GM19455 (cell line): ENCODE measurements at regions not wholly inside any gene's neighbourhood (a gene's known extent, or its start where the extent isn't known, plus 50 kb on each side); places are given as distances from the start of the nearest gene placed in this dataset.
"Not testable (repeated sequence)": the region's sequence is repeated elsewhere in the genome, so short reads cannot be mapped to it uniquely, and the experiment has no call there.

Source experiments
- ATAC-seq: cut with Tn5 transposase; IDR thresholded peaks from one replicate; pipeline ENCODE4 v1.9.1; 2021; ENCODE audit not compliant: unreplicated experiment

GRCh38 chr7:43042302-43042701, 70.1 kb upstream of the HECW1 start:
- no peak for ATAC-seq

- no peak for ATAC-seq
Observed at GRCh38 chr7:43044511-43044910, 67.9 kb upstream of the HECW1 start.

DNA sequence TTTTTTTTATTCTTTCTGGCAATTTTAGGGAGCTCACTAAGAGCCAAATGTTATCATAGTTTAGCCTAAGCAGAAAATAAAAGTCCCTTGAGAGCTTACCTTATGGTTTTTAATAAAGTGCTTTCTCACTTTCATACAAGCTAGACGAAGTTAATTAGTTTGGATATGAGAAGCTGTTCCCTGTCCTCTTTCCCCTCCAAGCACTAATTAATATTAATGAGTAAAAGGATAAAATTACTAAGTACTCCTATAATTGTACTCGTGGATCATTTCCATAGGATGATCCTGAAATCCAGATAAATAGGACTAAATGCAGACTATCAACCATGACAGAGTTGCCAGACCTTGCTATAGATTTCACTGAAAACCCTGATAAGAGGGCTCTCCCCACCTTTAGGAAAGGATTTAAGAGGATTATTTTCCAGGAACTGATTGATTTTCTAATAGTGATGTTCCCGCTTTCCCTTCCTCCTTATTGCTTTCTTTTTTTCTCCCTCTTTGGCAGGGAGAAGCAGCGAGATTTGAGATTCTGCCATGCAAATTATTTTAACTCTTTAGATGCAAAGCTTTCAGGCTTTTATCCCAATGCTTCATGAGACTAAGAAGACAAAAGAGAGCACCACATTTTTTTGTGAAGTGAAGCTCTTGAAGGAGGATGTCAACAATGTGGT, 58.3 kb upstream of the HECW1 start:
- no peak for ATAC-seq

GRCh38 chr7:43057141-43057540, 55.3 kb upstream of the HECW1 start:
- no peak for ATAC-seq

DNA sequence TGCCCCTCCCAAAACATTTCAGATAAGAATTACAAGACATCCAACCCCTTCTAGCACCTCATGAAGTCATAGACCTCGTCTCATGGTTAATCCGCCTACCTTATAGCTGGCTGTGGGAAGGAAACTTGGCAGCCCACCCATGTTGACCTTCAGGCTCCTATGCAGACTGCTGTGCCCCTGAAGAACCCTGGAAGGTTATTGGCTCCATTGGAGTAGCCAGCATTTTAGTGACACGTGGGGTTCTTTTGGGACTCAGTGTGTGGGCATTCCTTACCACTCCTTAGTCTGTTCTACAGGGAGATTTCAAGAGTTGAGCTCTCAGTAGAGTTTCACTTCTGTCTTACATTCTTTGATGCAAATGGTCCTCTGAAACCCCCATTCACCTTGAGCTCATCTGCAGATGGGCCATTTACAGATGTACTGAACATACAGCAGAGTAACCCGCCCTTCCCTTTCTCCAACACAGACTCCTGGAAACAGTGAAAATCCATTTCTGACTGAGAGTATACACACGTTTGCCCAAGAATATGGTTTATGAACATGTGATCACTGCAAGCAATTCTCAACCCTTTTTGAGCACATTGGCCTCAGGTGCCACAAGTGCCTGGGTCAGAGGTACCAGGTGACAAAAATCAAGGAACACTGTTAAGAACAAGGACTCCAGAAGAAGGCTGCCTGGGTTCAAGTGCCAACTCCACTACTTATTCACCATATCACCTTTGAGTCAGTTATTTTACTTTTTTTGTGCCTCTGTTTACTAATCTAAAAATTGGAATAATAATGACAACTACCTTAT, 54.0 kb upstream of the HECW1 start:
- ATAC-seq, result peak; percentile 53

DNA sequence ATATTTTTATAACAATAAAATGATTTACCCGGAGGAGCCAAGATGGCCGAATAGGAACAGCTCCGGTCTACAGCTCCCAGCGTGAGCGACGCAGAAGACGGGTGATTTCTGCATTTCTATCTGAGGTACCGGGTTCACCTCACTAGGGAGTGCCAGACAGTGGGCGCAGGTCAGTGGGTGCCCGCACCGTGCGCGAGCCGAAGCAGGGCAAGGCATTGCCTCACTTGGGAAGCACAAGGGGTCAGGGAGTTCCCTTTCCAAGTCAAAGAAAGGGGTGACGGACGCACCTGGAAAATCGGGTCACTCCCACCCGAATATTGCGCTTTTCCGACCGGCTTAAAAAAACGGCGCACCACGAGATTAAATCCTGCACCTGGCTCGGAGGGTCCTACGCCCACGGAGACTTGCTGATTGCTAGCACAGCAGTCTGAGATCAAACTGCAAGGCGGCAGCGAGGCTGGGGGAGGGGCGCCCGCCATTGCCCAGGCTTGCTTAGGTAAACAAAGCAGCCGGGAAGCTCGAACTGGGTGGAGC, 53.3 kb upstream of the HECW1 start:
- not testable (repeated sequence) for ATAC-seq
